Choroid plexus epithelial cell (primary cell): ENCODE measurements at regions not wholly inside any gene's neighbourhood (a gene's known extent, or its start where the extent isn't known, plus 50 kb on each side); places are given as distances from the start of the nearest gene placed in this dataset.

Source experiments
- DNase-seq: peaks from one replicate; pipeline ENCODE4 v3.0.0-alpha.2; 2010; ENCODE audit warnings: low read depth
- H3K4me3 ChIP-seq: 2 replicates; pipeline ENCODE4 v1.5.1; 2011; ENCODE audit warnings: low read depth, mild to moderate bottlenecking, control low read depth, low read length, moderate library complexity
- TF ChIP-seq, protein P1 (sequence below): conservative IDR thresholded peaks from 2 replicates; pipeline ENCODE4 v1.5.1; 2011; ENCODE audit warnings: low read depth, mild to moderate bottlenecking, control low read depth, inconsistent platforms, low read length, moderate library complexity

DNA sequence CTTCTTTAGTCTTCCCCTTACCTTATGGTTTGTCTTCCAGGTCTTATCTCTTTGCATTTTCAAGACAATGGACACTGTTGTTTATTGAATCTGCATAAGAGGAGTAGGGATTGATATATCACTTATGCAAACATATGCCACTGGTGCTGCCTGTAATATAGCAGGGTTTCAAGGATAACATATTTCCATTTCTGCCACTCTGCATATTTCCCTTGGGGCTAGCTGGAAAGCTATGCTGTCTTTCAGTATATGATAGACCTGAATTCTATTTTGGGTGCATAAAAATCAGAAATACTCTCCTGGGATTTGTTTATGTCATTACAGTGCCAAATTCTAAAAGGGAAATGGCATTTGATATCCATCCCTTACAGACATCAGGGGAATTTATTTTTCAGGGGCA lies 400.2 kb downstream of the TLR4 start:
- TF ChIP-seq, protein P1, sequence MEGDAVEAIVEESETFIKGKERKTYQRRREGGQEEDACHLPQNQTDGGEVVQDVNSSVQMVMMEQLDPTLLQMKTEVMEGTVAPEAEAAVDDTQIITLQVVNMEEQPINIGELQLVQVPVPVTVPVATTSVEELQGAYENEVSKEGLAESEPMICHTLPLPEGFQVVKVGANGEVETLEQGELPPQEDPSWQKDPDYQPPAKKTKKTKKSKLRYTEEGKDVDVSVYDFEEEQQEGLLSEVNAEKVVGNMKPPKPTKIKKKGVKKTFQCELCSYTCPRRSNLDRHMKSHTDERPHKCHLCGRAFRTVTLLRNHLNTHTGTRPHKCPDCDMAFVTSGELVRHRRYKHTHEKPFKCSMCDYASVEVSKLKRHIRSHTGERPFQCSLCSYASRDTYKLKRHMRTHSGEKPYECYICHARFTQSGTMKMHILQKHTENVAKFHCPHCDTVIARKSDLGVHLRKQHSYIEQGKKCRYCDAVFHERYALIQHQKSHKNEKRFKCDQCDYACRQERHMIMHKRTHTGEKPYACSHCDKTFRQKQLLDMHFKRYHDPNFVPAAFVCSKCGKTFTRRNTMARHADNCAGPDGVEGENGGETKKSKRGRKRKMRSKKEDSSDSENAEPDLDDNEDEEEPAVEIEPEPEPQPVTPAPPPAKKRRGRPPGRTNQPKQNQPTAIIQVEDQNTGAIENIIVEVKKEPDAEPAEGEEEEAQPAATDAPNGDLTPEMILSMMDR, result no peak
- DNase-seq, result no peak
- H3K4me3 ChIP-seq, result no peak overlapping the region

DNA sequence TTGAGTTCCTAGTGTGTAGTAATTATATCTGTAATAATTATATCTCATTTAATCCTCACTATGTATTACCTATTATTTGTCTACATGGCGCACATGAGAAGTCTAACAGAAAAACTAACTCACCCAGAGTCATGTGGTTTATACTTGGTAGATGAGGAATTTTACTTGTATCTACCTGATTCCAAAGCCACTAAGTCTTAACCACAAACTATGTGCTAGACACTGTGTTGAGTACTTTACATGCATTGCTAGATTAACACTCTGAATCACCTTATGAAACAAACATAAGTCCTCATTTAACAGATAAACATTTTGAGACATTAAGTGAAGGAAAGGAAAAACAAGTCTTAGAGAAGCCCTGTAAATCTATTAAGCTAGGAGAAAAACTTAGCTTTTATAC lies 404.8 kb downstream of the TLR4 start:
- DNase-seq, result no peak
- H3K4me3 ChIP-seq, result no peak overlapping the region
- TF ChIP-seq, protein P1, result no peak

DNA sequence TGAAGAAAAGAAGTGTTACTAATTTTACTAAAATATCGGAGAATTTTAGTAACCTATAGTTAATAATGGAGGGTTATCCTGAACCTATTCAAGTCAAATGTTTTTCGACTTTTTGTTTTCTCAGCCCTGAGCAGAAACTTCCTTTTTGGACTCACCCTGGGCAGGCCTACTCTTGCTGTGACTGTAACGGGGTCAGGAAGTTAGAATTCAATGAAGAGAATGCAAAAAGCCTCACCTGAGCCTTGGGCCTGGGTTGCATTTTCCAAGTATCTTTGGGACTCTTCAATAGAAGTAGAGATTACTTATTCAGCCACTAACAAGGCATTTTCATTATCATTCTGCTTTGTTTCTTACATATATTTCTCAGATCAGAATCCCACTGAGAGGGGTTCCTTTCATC lies 405.3 kb downstream of the TLR4 start:
- H3K4me3 ChIP-seq, result no peak overlapping the region
- no peak for DNase-seq
- TF ChIP-seq, protein P1, result no peak

DNA sequence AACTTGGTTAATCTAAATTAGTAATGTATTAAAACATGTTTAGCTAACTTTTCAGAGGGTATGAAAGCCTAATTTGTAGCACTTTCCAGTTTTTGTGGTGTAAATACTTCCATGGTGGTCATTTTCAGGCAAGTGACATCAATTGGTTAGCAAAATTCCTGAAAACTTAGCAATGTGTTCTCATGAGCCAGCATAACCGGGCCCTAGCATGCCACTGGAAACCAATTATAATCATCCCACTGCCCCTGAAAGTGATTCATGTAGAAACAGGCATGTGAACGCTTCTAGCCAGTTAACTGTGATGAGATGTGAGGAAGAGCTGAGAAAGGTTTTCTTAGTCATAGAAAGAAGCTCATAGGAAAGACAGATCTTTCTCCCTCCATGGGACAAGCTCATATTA lies 417.2 kb downstream of the TLR4 start:
- no peak overlapping the region for H3K4me3 ChIP-seq
- DNase-seq, result no peak
- TF ChIP-seq, protein P1, result no peak

DNA sequence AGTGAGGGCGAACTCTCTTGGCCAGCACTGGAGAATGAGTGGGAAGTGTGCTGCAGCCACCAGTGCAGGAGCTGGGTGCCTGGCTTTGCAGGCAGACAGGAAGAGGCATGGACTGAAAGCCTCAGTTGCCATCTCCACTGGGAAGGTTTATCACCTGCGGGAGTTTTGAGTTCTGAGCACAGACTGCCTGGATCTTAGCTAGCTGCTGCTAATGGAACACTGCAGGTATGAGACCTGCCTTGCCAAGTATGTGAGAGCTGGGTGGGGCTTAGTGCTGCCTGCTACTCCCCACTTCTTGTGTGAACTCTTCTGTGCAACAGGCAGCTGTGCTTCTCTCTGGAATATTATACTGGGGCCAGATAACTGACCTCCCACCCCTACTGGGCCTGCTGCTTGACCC lies 424.1 kb downstream of the TLR4 start:
- TF ChIP-seq, protein P1, result no peak
- H3K4me3 ChIP-seq, result no peak overlapping the region
- no peak for DNase-seq

DNA sequence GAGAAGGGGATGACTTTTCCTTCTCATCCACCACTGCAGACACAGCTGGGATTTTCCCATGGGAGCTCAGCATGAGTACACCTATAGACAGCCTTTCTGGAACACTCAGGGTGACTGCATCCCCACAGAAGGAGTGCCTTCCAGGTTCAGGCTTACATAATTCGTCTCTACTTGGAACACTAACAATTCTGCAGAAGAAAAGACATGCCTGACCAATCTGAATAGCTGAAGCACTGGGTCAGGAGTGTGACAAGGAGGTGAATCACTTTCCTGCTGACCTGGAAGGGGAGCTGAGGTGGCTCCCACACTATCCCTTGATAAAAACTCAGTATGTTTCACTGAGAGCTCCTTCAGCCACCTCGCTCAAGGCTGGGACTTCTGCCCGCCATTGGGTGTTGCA lies 425.3 kb downstream of the TLR4 start:
- TF ChIP-seq, protein P1, result no peak
- DNase-seq, result no peak
- no peak overlapping the region for H3K4me3 ChIP-seq

DNA sequence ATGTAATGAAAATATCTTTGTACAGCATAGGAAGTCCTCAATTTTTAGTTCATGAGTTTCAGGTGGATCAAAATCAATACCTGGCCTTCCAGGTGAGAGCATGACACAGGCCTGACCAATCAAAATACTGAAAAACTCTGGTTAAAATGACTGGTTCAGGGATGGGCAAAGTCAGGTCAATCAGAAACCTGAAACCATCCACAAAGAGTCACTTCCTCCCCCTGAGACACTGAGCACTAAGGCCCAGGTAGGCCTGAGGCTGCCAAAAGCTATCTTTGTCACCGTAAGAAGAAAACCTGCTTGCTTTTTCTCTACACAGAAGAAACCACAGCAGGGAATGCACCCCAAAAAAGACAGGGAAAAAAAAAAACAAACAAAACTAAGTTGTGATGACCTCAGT lies 444.8 kb downstream of the TLR4 start:
- DNase-seq, result no peak
- TF ChIP-seq, protein P1, result no peak
- H3K4me3 ChIP-seq, result no peak overlapping the region
